COLO668 (cell line): ENCODE measurements at regions not wholly inside any gene's neighbourhood (a gene's known extent, or its start where the extent isn't known, plus 50 kb on each side); places are given as distances from the start of the nearest gene placed in this dataset.

ENCODE experiments used
- DNase-seq: peaks from one replicate; lab custom pipeline; 2025; ENCODE audit not compliant: unreplicated experiment; lab: John Stamatoyannopoulos, UW

GRCh38 chr3:22106213-22106896 is 355.3 kb upstream of the ZNF385D start:
- DNase-seq = no peak

GRCh38 chr3:22111226-22111625 is 360.2 kb upstream of the ZNF385D start:
- no peak for DNase-seq

- no peak for DNase-seq
These were observed 362.4 kb upstream of the ZNF385D start for GRCh38 chr3:22113453-22113852.

GRCh38 chr3:22115581-22115980 is 364.6 kb upstream of the ZNF385D start:
- no peak for DNase-seq

GRCh38 chr3:22117091-22117490 is 366.1 kb upstream of the ZNF385D start:
- DNase-seq = no peak

GRCh38 chr3:22117751-22118346 is 366.8 kb upstream of the ZNF385D start:
- DNase-seq = no peak

- no peak for DNase-seq
These were observed 367.5 kb upstream of the ZNF385D start for GRCh38 chr3:22118542-22118941.

GRCh38 chr3:22121068-22121701 is 370.2 kb upstream of the ZNF385D start:
- peak; percentile 21 for DNase-seq

- DNase-seq = no peak
These were observed 371.6 kb upstream of the ZNF385D start for GRCh38 chr3:22122567-22122966.

- DNase-seq = no peak
These were observed 378.1 kb upstream of the ZNF385D start for GRCh38 chr3:22129101-22129500.

- no peak for DNase-seq
These were observed 390.8 kb upstream of the ZNF385D start for GRCh38 chr3:22141769-22142168.

GRCh38 chr3:22147161-22147560 is 396.2 kb upstream of the ZNF385D start:
- DNase-seq = no peak

- DNase-seq = no peak
These were observed 405.9 kb upstream of the ZNF385D start for GRCh38 chr3:22156868-22157267.

GRCh38 chr3:22157848-22158247 is 406.8 kb upstream of the ZNF385D start:
- DNase-seq = no peak

- no peak for DNase-seq
These were observed 408.1 kb upstream of the ZNF385D start for GRCh38 chr3:22159004-22159695.

- no peak for DNase-seq
These were observed 410.3 kb upstream of the ZNF385D start for GRCh38 chr3:22161315-22161714.

GRCh38 chr3:22170370-22170769 is 419.4 kb upstream of the ZNF385D start:
- no peak for DNase-seq

- no peak for DNase-seq
These were observed 422.0 kb upstream of the ZNF385D start for GRCh38 chr3:22172964-22173363.

- no peak for DNase-seq
These were observed 424.9 kb upstream of the ZNF385D start for GRCh38 chr3:22175947-22176346.

- no peak for DNase-seq
These were observed 425.9 kb upstream of the ZNF385D start for GRCh38 chr3:22176911-22177310.

GRCh38 chr3:22189616-22190015 is 438.6 kb upstream of the ZNF385D start:
- DNase-seq = no peak

GRCh38 chr3:22199095-22199494 is 448.1 kb upstream of the ZNF385D start:
- DNase-seq = no peak
